Subcutaneous abdominal adipose tissue (tissue), 5 donors: ENCODE measurements at regions not wholly inside any gene's neighbourhood (a gene's known extent, or its start where the extent isn't known, plus 50 kb on each side); places are given as distances from the start of the nearest gene placed in this dataset.

Source experiments
- H3K27ac ChIP-seq: one replicate; pipeline ENCODE4 v1.7.0; 2013; ENCODE audit warnings: low read depth, mild to moderate bottlenecking, inconsistent platforms, low read length, moderate library complexity
- H3K27me3 ChIP-seq, 5 donors: one replicate each; pipeline ENCODE4 v1.7.0; 2013; ENCODE audit warnings: low read length in 5 of 5, inconsistent platforms in 1 of 5; ENCODE audit not compliant: control insufficient read depth in 5 of 5, insufficient read depth in 4 of 5
- H3K36me3 ChIP-seq, 5 donors: one replicate each; pipeline ENCODE4 v1.7.0; 2013; ENCODE audit warnings: low read length in 5 of 5; ENCODE audit not compliant: control insufficient read depth in 5 of 5, insufficient read depth in 5 of 5
- H3K4me1 ChIP-seq, 5 donors: one replicate each; pipeline ENCODE4 v1.7.0; 2013; ENCODE audit warnings: low read length in 5 of 5, mild to moderate bottlenecking in 3 of 5, moderate library complexity in 1 of 5; ENCODE audit not compliant: control insufficient read depth in 5 of 5, insufficient read depth in 5 of 5
- H3K4me3 ChIP-seq, 5 donors: one replicate each; pipeline ENCODE4 v1.7.0; 2013; ENCODE audit warnings: low read length in 5 of 5, low read depth in 1 of 5
- H3K9ac ChIP-seq, 5 donors: one replicate each; pipeline ENCODE4 v1.7.0; 2013; ENCODE audit warnings: low read length in 5 of 5, mild to moderate bottlenecking in 4 of 5, moderate library complexity in 3 of 5
- H3K9me3 ChIP-seq, 5 donors: one replicate each; pipeline ENCODE4 v1.7.0; 2013; ENCODE audit warnings: low read length in 5 of 5; ENCODE audit not compliant: control insufficient read depth in 5 of 5
- donor health status: healthy.
- donor health status: healthy.
- donor health status: healthy.
- donor health status: healthy.
- donor health status: healthy.

GRCh38 chr20:23234311-23235078 is 116.1 kb upstream of the NXT1 start:
- no peak overlapping the region for H3K9ac ChIP-seq
- no peaks in the 10 kb centered on the region for H3K36me3 ChIP-seq
- no peak overlapping the region for H3K4me3 ChIP-seq
- peaks cover 0 to 3% (median 0%) of the 10 kb centered on the region in 5 donors for H3K27me3 ChIP-seq
- H3K27ac ChIP-seq: no peak overlapping the region
- peaks cover 0 to 16% (median 9%) of the 10 kb centered on the region in 5 donors for H3K9me3 ChIP-seq
- H3K4me1 ChIP-seq: no peaks in the 10 kb centered on the region

GRCh38 chr20:23233341-23233740 is 117.2 kb upstream of the NXT1 start:
- no peak overlapping the region for H3K27ac ChIP-seq
- H3K36me3 ChIP-seq: no peaks in the 10 kb centered on the region
- H3K4me3 ChIP-seq: no peak overlapping the region

DNA sequence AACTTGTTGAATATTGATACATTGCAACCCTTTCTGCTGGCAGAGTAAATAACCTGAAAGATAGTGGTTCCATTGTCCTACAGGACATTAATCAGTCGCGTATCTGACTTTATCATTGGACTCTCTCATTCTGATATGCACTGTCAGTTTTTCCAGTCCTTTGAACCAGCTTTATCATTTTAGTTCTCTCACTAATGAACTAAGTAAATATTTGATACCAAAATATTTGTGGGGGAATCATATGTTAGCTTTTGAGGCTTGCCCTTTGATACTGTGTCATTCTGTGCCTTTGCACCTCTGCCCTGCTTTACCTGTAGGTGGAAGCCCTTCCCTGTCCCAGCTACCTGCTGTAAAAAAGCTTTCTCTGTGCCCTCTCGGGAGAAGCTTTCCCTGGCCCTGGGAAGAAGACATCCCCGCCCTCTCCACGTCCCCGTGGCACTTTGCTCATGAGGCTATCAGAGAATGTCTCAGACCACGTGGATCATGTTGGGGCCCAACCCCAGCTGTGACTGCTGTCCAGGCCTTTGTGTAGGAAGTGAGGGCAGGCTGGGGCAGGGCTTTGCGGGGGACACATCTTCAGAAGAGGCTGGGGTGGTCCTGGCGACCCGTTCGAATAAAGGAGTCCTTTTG is 117.8 kb upstream of the NXT1 start:
- Histone ChIP-seq H3K9ac (no peak overlapping the region), H3K9me3 (peaks cover 0 to 12% (median 9%) of the 10 kb centered on the region in 5 donors), H3K27ac (no peak overlapping the region), H3K4me1 (no peaks in the 10 kb centered on the region), H3K27me3 (peaks cover 0 to 3% (median 2%) of the 10 kb centered on the region in 5 donors), H3K4me3 (no peak overlapping the region), H3K36me3 (no peaks in the 10 kb centered on the region)

More at GRCh38 chr20:23233341-23233740, 117.2 kb upstream of the NXT1 start:
- H3K9ac ChIP-seq: no peak overlapping the region
- H3K27me3 ChIP-seq: peaks cover 0 to 3% (median 0%) of the 10 kb centered on the region in 5 donors
- peaks cover 0 to 12% (median 9%) of the 10 kb centered on the region in 5 donors for H3K9me3 ChIP-seq
- H3K4me1 ChIP-seq: no peaks in the 10 kb centered on the region

GRCh38 chr20:23232219-23232581 is 118.4 kb upstream of the NXT1 start:
- H3K9ac ChIP-seq: no peak overlapping the region
- H3K9me3 ChIP-seq: peaks cover 0 to 12% (median 9%) of the 10 kb centered on the region in 5 donors

DNA sequence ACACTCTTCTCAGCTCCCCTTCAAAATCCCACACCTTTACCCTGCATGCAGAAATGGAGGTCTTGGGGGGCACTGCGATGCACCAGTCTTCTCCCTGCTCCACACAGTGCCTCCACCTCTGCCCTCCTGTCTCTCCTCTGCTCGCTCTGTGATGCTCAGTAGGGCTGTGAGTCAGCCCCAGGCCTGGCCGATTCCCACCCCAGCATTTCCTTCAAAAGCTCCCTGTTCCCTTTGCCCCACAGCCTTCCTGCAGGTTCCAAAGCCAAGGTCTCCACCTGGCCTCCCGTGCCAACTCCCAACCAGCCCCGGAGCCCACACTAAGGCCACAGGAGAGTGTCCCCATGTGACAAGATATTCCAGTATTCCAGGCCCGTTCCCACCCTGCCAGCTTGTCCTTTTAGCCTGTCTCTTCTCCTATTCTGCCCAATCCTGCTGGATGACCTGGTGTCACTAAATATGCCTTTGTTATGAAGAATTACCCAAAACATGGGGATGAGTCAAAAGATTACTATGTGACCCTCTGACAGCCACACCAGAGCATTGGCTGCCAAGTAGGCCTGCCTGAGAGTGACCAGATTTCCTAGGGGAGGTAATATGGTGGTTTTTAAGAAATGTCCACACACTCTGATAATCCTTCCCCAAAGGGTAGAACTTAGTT is 118.9 kb upstream of the NXT1 start:
- H3K27me3 ChIP-seq: peaks cover 0 to 7% (median 2%) of the 10 kb centered on the region in 5 donors
- no peak overlapping the region for H3K4me3 ChIP-seq
- no peak overlapping the region for H3K27ac ChIP-seq
- no peaks in the 10 kb centered on the region for H3K36me3 ChIP-seq
- H3K9ac ChIP-seq: no peak overlapping the region
- peaks cover 0 to 12% (median 9%) of the 10 kb centered on the region in 5 donors for H3K9me3 ChIP-seq
- H3K4me1 ChIP-seq: no peaks in the 10 kb centered on the region

More at GRCh38 chr20:23232219-23232581, 118.4 kb upstream of the NXT1 start:
- Histone ChIP-seq H3K36me3 (no peaks in the 10 kb centered on the region), H3K4me3 (no peak overlapping the region), H3K27me3 (peaks cover 0 to 7% (median 2%) of the 10 kb centered on the region in 5 donors), H3K27ac (no peak overlapping the region), H3K4me1 (no peaks in the 10 kb centered on the region)

- no peak overlapping the region for H3K4me3 ChIP-seq
- peaks cover 0 to 2% (median 0%) of the 10 kb centered on the region in 5 donors for H3K4me1 ChIP-seq
- no peak overlapping the region for H3K9ac ChIP-seq
- H3K27me3 ChIP-seq: peaks cover 0 to 7% (median 2%) of the 10 kb centered on the region in 5 donors
- H3K27ac ChIP-seq: no peak overlapping the region
- H3K9me3 ChIP-seq: peaks cover 0 to 12% (median 9%) of the 10 kb centered on the region in 5 donors
- H3K36me3 ChIP-seq: no peaks in the 10 kb centered on the region
Observed at GRCh38 chr20:23230766-23231385, 119.7 kb upstream of the NXT1 start.

GRCh38 chr20:23229989-23230388 is 120.6 kb upstream of the NXT1 start:
- peaks cover 0 to 7% (median 2%) of the 10 kb centered on the region in 5 donors for H3K27me3 ChIP-seq
- peaks cover 0 to 9% (median 4%) of the 10 kb centered on the region in 5 donors for H3K9me3 ChIP-seq
- no peak overlapping the region for H3K27ac ChIP-seq
- no peaks in the 10 kb centered on the region for H3K36me3 ChIP-seq
- H3K9ac ChIP-seq: no peak overlapping the region
- H3K4me1 ChIP-seq: peaks cover 0 to 11% (median 9%) of the 10 kb centered on the region in 5 donors
- H3K4me3 ChIP-seq: no peak overlapping the region

DNA sequence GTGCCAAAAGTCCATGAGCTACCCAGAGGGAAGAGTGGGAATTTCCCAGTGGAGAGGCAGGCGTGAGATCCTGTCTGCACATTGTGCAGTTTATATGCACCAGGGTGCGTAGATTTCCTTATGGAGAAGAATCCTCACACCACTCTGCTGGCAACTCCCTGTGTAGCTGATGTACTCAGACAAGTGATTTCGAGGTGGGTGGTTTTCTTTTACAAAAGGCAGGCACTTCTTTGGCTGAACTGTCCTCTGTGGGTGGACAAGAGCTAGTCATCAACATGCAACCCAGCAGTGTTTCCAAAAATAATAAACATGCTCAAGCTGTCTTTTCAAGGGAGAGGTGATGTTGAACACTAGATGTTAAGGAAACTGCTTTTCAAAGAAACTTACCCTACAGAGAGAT is 121.7 kb upstream of the NXT1 start:
- H3K4me1 ChIP-seq: peaks cover 0 to 14% (median 12%) of the 10 kb centered on the region in 5 donors
- H3K9me3 ChIP-seq: peaks cover 0 to 9% (median 4%) of the 10 kb centered on the region in 5 donors
- no peak overlapping the region for H3K4me3 ChIP-seq
- no peak overlapping the region for H3K9ac ChIP-seq
- no peak overlapping the region for H3K27ac ChIP-seq
- peaks cover 0 to 7% (median 3%) of the 10 kb centered on the region in 5 donors for H3K27me3 ChIP-seq
- no peaks in the 10 kb centered on the region for H3K36me3 ChIP-seq

- Histone ChIP-seq H3K9me3 (peaks cover 0 to 9% (median 6%) of the 10 kb centered on the region in 5 donors), H3K9ac (no peak overlapping the region), H3K36me3 (no peaks in the 10 kb centered on the region), H3K27ac (no peak overlapping the region), H3K4me1 (peaks cover 0 to 14% (median 12%) of the 10 kb centered on the region in 5 donors), H3K27me3 (peaks cover 0 to 8% (median 3%) of the 10 kb centered on the region in 5 donors), H3K4me3 (no peak overlapping the region)
Observed at GRCh38 chr20:23227976-23228375, 122.6 kb upstream of the NXT1 start.
